ENCODE measurements at regions not wholly inside any gene's neighbourhood (a gene's known extent, or its start where the extent isn't known, plus 50 kb on each side); places are given as distances from the start of the nearest gene placed in this dataset.
"Not testable (repeated sequence)": the region's sequence is repeated elsewhere in the genome, so short reads cannot be mapped to it uniquely, and the experiment has no call there.

GRCh38 chr6:104671591-104671891 is 188.2 kb downstream of the HACE1 start:
- not testable (repeated sequence) for TF ChIP-seq CTCF, POLR2A, EP300, POLR2AphosphoS5 (IDR thresholded peaks at IDR 0.05)
